ENCODE measurements at regions not wholly inside any gene's neighbourhood (a gene's known extent, or its start where the extent isn't known, plus 50 kb on each side); places are given as distances from the start of the nearest gene placed in this dataset.

DNA sequence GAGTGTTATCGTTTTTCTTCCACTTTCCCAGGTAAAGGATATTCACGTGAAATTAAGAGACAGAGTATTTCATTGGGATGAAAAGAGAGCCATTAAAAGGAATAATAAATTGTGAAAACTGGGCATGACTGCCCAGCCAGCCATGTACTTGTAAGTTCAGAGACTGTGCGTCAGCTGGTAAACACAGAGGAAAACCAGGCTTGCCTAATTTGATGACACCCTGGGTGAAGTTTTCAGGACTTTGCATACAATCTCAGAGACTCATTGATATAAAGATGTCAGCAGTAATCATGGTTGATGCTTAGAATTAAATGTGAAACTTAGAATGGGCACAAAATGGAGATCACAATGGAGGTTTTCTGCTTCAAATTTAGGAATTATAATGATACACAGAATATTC lies 153.5 kb upstream of the ZEB2 start:
- CTCF ChIA-PET, result no interaction called here
- TF ChIP-seq CTCF (IDR thresholded peaks at IDR 0.05; ENCODE audit: control extremely low read depth, extremely low read depth, low read depth, missing control alignments), result no peak
- POLR2A ChIA-PET, result no interaction called here
- no peak for DNase-seq (ENCODE audit: extremely low spot score)

- POLR2A ChIA-PET, result no interaction called here
- DNase-seq (ENCODE audit: extremely low spot score), result no peak
- CTCF ChIA-PET, result no interaction called here
- TF ChIP-seq CTCF (IDR thresholded peaks at IDR 0.05; ENCODE audit: control extremely low read depth, extremely low read depth, low read depth, missing control alignments), result no peak
Observed at GRCh38 chr2:144671695-144672455, 152.0 kb upstream of the ZEB2 start.

DNA sequence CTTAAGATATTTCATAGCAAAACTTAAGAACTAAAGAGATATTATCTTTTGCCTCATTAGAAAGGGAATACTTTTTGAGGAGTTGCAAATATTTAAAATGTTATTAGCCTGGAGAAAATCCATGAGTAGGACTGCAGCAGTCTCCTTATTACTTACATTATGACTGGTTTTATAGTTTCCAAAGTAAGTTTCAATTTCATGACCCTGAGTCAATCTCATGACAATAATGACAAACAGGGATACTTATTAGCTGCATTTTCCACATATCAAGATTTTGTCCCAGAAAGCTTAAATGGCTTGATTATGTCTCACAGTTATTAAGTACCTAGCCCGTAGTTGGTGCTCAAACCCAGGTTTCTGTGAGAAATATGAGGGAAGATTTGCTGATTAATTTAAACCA lies 150.8 kb upstream of the ZEB2 start:
- TF ChIP-seq CTCF (IDR thresholded peaks at IDR 0.05; ENCODE audit: control extremely low read depth, extremely low read depth, low read depth, missing control alignments), result no peak
- POLR2A ChIA-PET, result no interaction called here
- CTCF ChIA-PET, result no interaction called here

DNA sequence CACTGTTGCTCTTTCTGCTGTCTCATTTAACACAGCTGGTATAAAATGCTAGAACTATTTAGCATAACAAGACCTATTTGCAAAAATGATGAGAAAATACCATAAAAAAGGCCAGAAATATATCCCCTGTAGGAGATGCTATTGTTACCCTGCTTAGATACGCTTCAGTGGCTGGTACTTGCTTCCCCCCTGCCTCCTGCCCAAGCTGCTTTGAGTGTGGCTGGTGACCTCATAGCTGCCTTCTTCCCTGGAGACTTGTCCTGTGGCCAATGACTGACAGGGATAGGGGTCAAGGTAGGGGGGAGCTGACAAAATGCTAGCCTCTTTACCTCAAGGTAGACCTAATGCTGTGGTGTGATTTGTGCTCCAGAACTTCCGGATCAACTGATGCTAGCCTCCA lies 150.2 kb upstream of the ZEB2 start:
- ChIA-PET CTCF (no interaction called here), POLR2A (no interaction called here)
- no peak for DNase-seq (ENCODE audit: extremely low spot score)
- TF ChIP-seq CTCF (IDR thresholded peaks at IDR 0.05; ENCODE audit: control extremely low read depth, extremely low read depth, low read depth, missing control alignments), result no peak

More for the DNA sequence above, 150.8 kb upstream of the ZEB2 start:
- DNase-seq (ENCODE audit: extremely low spot score), result no peak

GRCh38 chr2:144669196-144669987 lies 149.5 kb upstream of the ZEB2 start:
- DNase-seq (ENCODE audit: extremely low spot score), result no peak
- ChIA-PET CTCF (no interaction called here), POLR2A (no interaction called here)
- TF ChIP-seq CTCF (IDR thresholded peaks at IDR 0.05; ENCODE audit: control extremely low read depth, extremely low read depth, low read depth, missing control alignments), result no peak

DNA sequence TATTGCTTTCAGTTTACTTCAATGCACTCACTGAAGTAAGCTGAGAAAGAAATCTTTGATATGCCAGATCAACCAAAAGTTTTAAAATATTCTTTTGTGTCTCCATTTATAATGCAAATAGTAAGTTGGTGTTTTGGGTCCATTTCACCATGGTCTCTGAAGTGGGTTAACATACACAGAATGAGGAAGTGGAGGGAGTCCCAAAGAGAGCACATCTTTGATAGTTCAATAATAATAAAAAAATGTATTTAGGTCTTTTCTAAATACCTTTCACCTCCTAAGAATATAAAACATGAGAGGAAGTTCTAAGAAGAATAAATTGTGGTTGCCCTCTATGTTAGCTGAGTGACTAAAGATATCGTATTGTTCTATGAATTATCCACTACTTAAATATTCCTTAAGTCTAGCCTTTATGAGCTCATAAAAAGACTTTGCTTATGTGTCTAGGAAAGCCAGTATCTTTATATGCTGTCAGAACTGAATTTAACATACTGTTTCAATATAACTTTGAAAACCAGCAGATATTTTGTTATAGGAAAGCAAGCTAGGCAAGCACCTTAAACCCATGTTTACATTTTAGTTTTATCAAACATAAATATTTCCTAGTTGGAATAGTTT lies 148.7 kb upstream of the ZEB2 start:
- ChIA-PET CTCF (interaction anchor here (1.3 kb wide), 1 partner anchor 132 kb away, joined by 3 read pairs; no protein-coding TSS in a partner anchor), POLR2A (no interaction called here)
- no peak for TF ChIP-seq CTCF (IDR thresholded peaks at IDR 0.05; ENCODE audit: control extremely low read depth, extremely low read depth, low read depth, missing control alignments)
- no peak for DNase-seq (ENCODE audit: extremely low spot score)
